ENCODE measurements at regions not wholly inside any gene's neighbourhood (a gene's known extent, or its start where the extent isn't known, plus 50 kb on each side); places are given as distances from the start of the nearest gene placed in this dataset.
"Not testable (repeated sequence)": the region's sequence is repeated elsewhere in the genome, so short reads cannot be mapped to it uniquely, and the experiment has no call there.

- no peak for FAIRE-seq
- no peak for DNase-seq (ENCODE audit: low spot score)
Measured at GRCh38 chr7:24050991-24051560, 232.9 kb upstream of the NPY start.

- DNase-seq (ENCODE audit: low spot score) (no peak), FAIRE-seq (no peak)
Measured at GRCh38 chr7:24051651-24052050, 232.3 kb upstream of the NPY start.

GRCh38 chr7:24052572-24053260, 231.3 kb upstream of the NPY start:
- FAIRE-seq (no peak), DNase-seq (ENCODE audit: low spot score) (no peak)

- no peak for FAIRE-seq
- no peak for DNase-seq (ENCODE audit: low spot score)
Measured at GRCh38 chr7:24054236-24054635, 229.8 kb upstream of the NPY start.

GRCh38 chr7:24057243-24057642, 226.7 kb upstream of the NPY start:
- DNase-seq (ENCODE audit: low spot score), result no peak
- FAIRE-seq, result no peak

GRCh38 chr7:24058953-24059352, 225.0 kb upstream of the NPY start:
- FAIRE-seq (no peak), DNase-seq (ENCODE audit: low spot score) (no peak)

- FAIRE-seq (no peak), DNase-seq (ENCODE audit: low spot score) (no peak)
Measured at GRCh38 chr7:24059775-24060174, 224.2 kb upstream of the NPY start.

GRCh38 chr7:24063721-24064120, 220.3 kb upstream of the NPY start:
- no peak for DNase-seq (ENCODE audit: low spot score)

GRCh38 chr7:24069751-24070150, 214.2 kb upstream of the NPY start:
- no peak for DNase-seq (ENCODE audit: low spot score)
- no peak for FAIRE-seq

More at GRCh38 chr7:24063721-24064120, 220.3 kb upstream of the NPY start:
- no peak for FAIRE-seq

- FAIRE-seq (no peak), DNase-seq (ENCODE audit: low spot score) (no peak)
Measured at GRCh38 chr7:24073651-24074420, 210.2 kb upstream of the NPY start.

GRCh38 chr7:24075426-24075810, 208.6 kb upstream of the NPY start:
- FAIRE-seq, result no peak

GRCh38 chr7:24082826-24083225, 201.2 kb upstream of the NPY start:
- FAIRE-seq (no peak), DNase-seq (ENCODE audit: low spot score) (no peak)

More at GRCh38 chr7:24075426-24075810, 208.6 kb upstream of the NPY start:
- DNase-seq (ENCODE audit: low spot score), result no peak

GRCh38 chr7:24102988-24103387, 181.0 kb upstream of the NPY start:
- DNase-seq (ENCODE audit: low spot score) (no peak), FAIRE-seq (no peak)

GRCh38 chr7:24108906-24109376, 175.0 kb upstream of the NPY start:
- no peak for DNase-seq (ENCODE audit: low spot score)
- FAIRE-seq, result no peak

- DNase-seq (ENCODE audit: low spot score) (no peak), FAIRE-seq (no peak)
Measured at GRCh38 chr7:24110056-24110455, 173.9 kb upstream of the NPY start.

GRCh38 chr7:24113506-24113905, 170.5 kb upstream of the NPY start:
- DNase-seq (ENCODE audit: low spot score), result no peak
- no peak for FAIRE-seq

GRCh38 chr7:24115661-24116060, 168.3 kb upstream of the NPY start:
- no peak for FAIRE-seq
- no peak for DNase-seq (ENCODE audit: low spot score)

- FAIRE-seq, result not testable (repeated sequence)
Measured at GRCh38 chr7:24117903-24118499, 166.0 kb upstream of the NPY start.

GRCh38 chr7:24119852-24120251, 164.1 kb upstream of the NPY start:
- DNase-seq (ENCODE audit: low spot score) (no peak), FAIRE-seq (no peak)

More at GRCh38 chr7:24117903-24118499, 166.0 kb upstream of the NPY start:
- not testable (repeated sequence) for DNase-seq (ENCODE audit: low spot score)

- DNase-seq (ENCODE audit: low spot score) (no peak), FAIRE-seq (no peak)
Measured at GRCh38 chr7:24123076-24123475, 160.9 kb upstream of the NPY start.

GRCh38 chr7:24125765-24126164, 158.2 kb upstream of the NPY start:
- FAIRE-seq (no peak), DNase-seq (ENCODE audit: low spot score) (no peak)

GRCh38 chr7:24127930-24128329, 156.1 kb upstream of the NPY start:
- no peak for DNase-seq (ENCODE audit: low spot score)
- FAIRE-seq, result no peak
